Testis (tissue), 2 donors: ENCODE measurements at regions not wholly inside any gene's neighbourhood (a gene's known extent, or its start where the extent isn't known, plus 50 kb on each side); places are given as distances from the start of the nearest gene placed in this dataset.

ENCODE experiments used
- POLR2A ChIP-seq: fragments of 450-650 bp; IDR thresholded peaks from one replicate; pipeline ENCODE4 v1.6.1; 2017; ENCODE audit warnings: antibody characterized with exemption, mild to moderate bottlenecking, moderate library complexity
- TF ChIP-seq, protein P1 (sequence below), 3 experiments: fragments of 450-650 bp in 2 of 3; fragments of 200-600 bp in 1 of 3; sonication (generic) in 1 of 3; IDR thresholded peaks; one replicate each; pipeline ENCODE4 v1.5.1; 2016 to 2019; ENCODE audit warnings: antibody characterized with exemption in 3 of 3, mild to moderate bottlenecking in 2 of 3, moderate library complexity in 1 of 3

DNA sequence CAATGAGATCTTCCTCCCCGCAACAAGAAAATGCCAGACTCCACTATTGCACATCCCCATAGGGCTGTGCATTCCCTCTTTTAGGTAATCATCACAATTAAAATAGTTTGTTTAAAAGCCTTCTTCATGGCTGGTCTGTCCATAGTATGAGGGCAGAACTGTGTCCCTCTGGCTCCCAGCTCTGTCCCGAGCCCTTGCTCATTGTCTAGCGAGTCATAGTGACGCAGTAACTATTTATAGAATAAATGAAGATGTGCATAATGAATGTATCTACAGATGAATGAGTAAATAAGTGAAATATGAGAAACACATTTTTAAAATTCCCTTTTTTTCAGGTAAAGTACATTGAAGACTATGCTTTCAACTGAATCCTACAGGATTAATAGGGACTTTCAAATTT lies 128.4 kb upstream of the TMC3 start:
- TF ChIP-seq POLR2A: no peak
- TF ChIP-seq, protein P1, sequence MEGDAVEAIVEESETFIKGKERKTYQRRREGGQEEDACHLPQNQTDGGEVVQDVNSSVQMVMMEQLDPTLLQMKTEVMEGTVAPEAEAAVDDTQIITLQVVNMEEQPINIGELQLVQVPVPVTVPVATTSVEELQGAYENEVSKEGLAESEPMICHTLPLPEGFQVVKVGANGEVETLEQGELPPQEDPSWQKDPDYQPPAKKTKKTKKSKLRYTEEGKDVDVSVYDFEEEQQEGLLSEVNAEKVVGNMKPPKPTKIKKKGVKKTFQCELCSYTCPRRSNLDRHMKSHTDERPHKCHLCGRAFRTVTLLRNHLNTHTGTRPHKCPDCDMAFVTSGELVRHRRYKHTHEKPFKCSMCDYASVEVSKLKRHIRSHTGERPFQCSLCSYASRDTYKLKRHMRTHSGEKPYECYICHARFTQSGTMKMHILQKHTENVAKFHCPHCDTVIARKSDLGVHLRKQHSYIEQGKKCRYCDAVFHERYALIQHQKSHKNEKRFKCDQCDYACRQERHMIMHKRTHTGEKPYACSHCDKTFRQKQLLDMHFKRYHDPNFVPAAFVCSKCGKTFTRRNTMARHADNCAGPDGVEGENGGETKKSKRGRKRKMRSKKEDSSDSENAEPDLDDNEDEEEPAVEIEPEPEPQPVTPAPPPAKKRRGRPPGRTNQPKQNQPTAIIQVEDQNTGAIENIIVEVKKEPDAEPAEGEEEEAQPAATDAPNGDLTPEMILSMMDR (IDR thresholded peaks at IDR 0.05): no peak
